B cell (primary cell): ENCODE measurements at regions not wholly inside any gene's neighbourhood (a gene's known extent, or its start where the extent isn't known, plus 50 kb on each side); places are given as distances from the start of the nearest gene placed in this dataset.

Source experiments
- ATAC-seq: fragments of 200-7000 bp; cut with Tn5 transposase; one replicate; pipeline ENCODE4 v1.10.0; 2021; ENCODE audit warnings: low read depth, mild to moderate bottlenecking, moderate number of reproducible peaks, moderate library complexity
- CTCF ChIA-PET: fragments of 350-600 bp; sonication (Branson Sonifier 250); formaldehyde crosslinking; loops from one replicate; lab custom pipeline; 2021; ENCODE audit warnings: antibody characterized with exemption, inconsistent platforms; lab: Charles Lee
- POLR2A ChIA-PET: fragments of 350-600 bp; sonication (Branson Sonifier 250); formaldehyde crosslinking; loops from one replicate; lab custom pipeline; 2021; ENCODE audit warnings: antibody characterized with exemption; lab: Charles Lee
- DNase-seq: peaks from one replicate; pipeline ENCODE4 v3.0.0; 2013
- H2AFZ ChIP-seq: 2 replicates; pipeline ENCODE4 v1.6.1; 2012; ENCODE audit warnings: mild to moderate bottlenecking, low read depth, low read length; ENCODE audit not compliant: insufficient read depth, poor library complexity, severe bottlenecking
- H3K27ac ChIP-seq, 2 donors: 1 replicate in 1 of 2; 2 replicates in 1 of 2; pipeline ENCODE4 v1.5.1; 2012 to 2013; ENCODE audit warnings: low read length in 2 of 2, mild to moderate bottlenecking in 2 of 2, moderate library complexity in 1 of 2
- H3K27me3 ChIP-seq, 4 experiments: fragments of 200-600 bp in 1 of 4; sonication (generic) in 1 of 4; replicated peaks in 1 of 4; 1 replicate in 2 of 4; 2 replicates in 2 of 4; pipeline versions ENCODE4 v1.6.1 to v1.7.0; 2013 to 2016; ENCODE audit warnings: low read length in 3 of 4, mild to moderate bottlenecking in 2 of 4, mixed read lengths in 1 of 4, moderate library complexity in 1 of 4; ENCODE audit not compliant: insufficient read depth in 4 of 4, control insufficient read depth in 3 of 4; ENCODE audit errors: control extremely low read depth in 1 of 4
- H3K36me3 ChIP-seq, 2 experiments: replicated peaks in 1 of 2; 1 replicate in 1 of 2; 2 replicates in 1 of 2; pipeline versions ENCODE4 v1.6.1 to v1.7.1; 2013; ENCODE audit warnings: low read length in 1 of 2; ENCODE audit not compliant: insufficient read depth in 2 of 2, control insufficient read depth in 1 of 2; ENCODE audit errors: control extremely low read depth in 1 of 2, extremely low read depth in 1 of 2
- H3K4me1 ChIP-seq, 2 donors: fragments of 200-600 bp in 1 of 2; sonication (generic) in 1 of 2; 1 replicate in 1 of 2; 2 replicates in 1 of 2; pipeline versions ENCODE4 v1.5.1 to v1.6.1; 2013 to 2017; ENCODE audit warnings: low read length in 2 of 2; ENCODE audit not compliant: control insufficient read depth in 2 of 2, insufficient read depth in 2 of 2
- H3K4me2 ChIP-seq: replicated peaks from 2 replicates; pipeline ENCODE3; 2012; ENCODE audit warnings: mild to moderate bottlenecking, low read depth, low read length; ENCODE audit not compliant: poor library complexity, severe bottlenecking
- H3K4me3 ChIP-seq, 5 experiments: fragments of 200-600 bp in 1 of 5; sonication (generic) in 1 of 5; 1 replicate in 3 of 5; 2 replicates in 2 of 5; pipeline versions ENCODE4 v1.5.1 to v1.7.0; 2011 to 2016; ENCODE audit warnings: low read length in 4 of 5, mild to moderate bottlenecking in 4 of 5, low read depth in 2 of 5, control low read depth in 1 of 5, moderate library complexity in 1 of 5; ENCODE audit not compliant: insufficient read depth in 1 of 5; ENCODE audit errors: control extremely low read depth in 1 of 5, extremely low read depth in 1 of 5
- H3K79me2 ChIP-seq: fragments of 200-600 bp; sonication (generic); one replicate; pipeline ENCODE4 v1.6.0; 2016; ENCODE audit warnings: low read length; ENCODE audit not compliant: control insufficient read depth, insufficient read depth
- H3K9ac ChIP-seq: fragments of 200-600 bp; sonication (generic); 2 replicates; pipeline ENCODE4 v1.6.1; 2017; ENCODE audit warnings: mild to moderate bottlenecking, low read length, moderate library complexity
- H3K9me3 ChIP-seq, 3 donors: one replicate each; pipeline versions ENCODE4 v1.6.1 to v1.7.1; 2013; ENCODE audit warnings: low read length in 2 of 3; ENCODE audit not compliant: control insufficient read depth in 2 of 3, insufficient read depth in 1 of 3; ENCODE audit errors: control extremely low read depth in 1 of 3
- H4K20me1 ChIP-seq: 2 replicates; pipeline ENCODE4 v1.6.0; 2012; ENCODE audit warnings: mild to moderate bottlenecking, low read length; ENCODE audit not compliant: insufficient read depth, control insufficient read depth, poor library complexity, severe bottlenecking
- H3K27ac Mint-ChIP-seq: one replicate; pipeline ENCODE4 v1.8.0; 2021; ENCODE audit warnings: mixed read lengths
- H3K27me3 Mint-ChIP-seq: one replicate; pipeline ENCODE4 v1.8.0; 2021; ENCODE audit warnings: mixed read lengths
- H3K4me1 Mint-ChIP-seq: one replicate; pipeline ENCODE4 v1.8.0; 2021; ENCODE audit warnings: mixed read lengths
- H3K4me3 Mint-ChIP-seq: one replicate; pipeline ENCODE4 v1.8.0; 2021; ENCODE audit warnings: mixed read lengths
- H3K9me3 Mint-ChIP-seq: one replicate; pipeline ENCODE4 v1.8.0; 2022; ENCODE audit warnings: mixed read lengths; ENCODE audit not compliant: insufficient read depth
- CTCF ChIP-seq: fragments of 200-600 bp; IDR thresholded peaks from one replicate; pipeline ENCODE4 v1.8.0; 2022; ENCODE audit warnings: antibody characterized with exemption, mild to moderate bottlenecking
- EZH2 ChIP-seq: IDR thresholded peaks from 2 replicates; pipeline ENCODE4 v1.6.1; 2012; ENCODE audit warnings: borderline replicate concordance, low read depth, mild to moderate bottlenecking, moderate library complexity, low read length; ENCODE audit not compliant: insufficient read depth, poor library complexity, severe bottlenecking
- WGBS: methylation state at CpG from one replicate; pipeline ENCODE4 v1.1.5; 2013; ENCODE audit warnings: missing lambda C conversion rate; ENCODE audit not compliant: insufficient coverage; 5-methylcytosine and 5-hydroxymethylcytosine counted together
- intact Hi-C: fragments of 100-400 bp; cut with micrococcal nuclease; formaldehyde crosslinking; loops from one replicate; pipeline ENCODE4 v1.10.0; 2022

- ChIA-PET POLR2A (no interaction called here), CTCF (no interaction called here)
- no peak for DNase-seq
- Histone ChIP-seq H3K9ac (no peak overlapping the region), H2AFZ (no peak overlapping the region), H3K27ac (no peak overlapping the region), H3K36me3 (no peaks in the 10 kb centered on the region), H3K4me1 (no peaks in the 10 kb centered on the region), H3K9me3 (peaks cover 0 to 6% (median 0%) of the 10 kb centered on the region in 3 donors), H3K79me2 (no peaks in the 10 kb centered on the region), H3K4me2 (no peak overlapping the region), H3K4me3 (no peak overlapping the region), H3K27me3 (no peaks in the 10 kb centered on the region), H4K20me1 (no peaks in the 10 kb centered on the region)
- H3K4me3 Mint-ChIP-seq: no peak overlapping the region
- ATAC-seq: no peak
- TF ChIP-seq CTCF: no peak
- no peak for TF ChIP-seq EZH2
- no peaks in the 10 kb centered on the region for H3K9me3 Mint-ChIP-seq
- 90% methylated on average over 27 of the region's 27 CpGs for WGBS
- no peak overlapping the region for H3K27ac Mint-ChIP-seq
- H3K4me1 Mint-ChIP-seq: no peaks in the 10 kb centered on the region
- intact Hi-C loops: no loop called here
- peaks cover 9% of the 10 kb centered on the region for H3K27me3 Mint-ChIP-seq
Observed at GRCh38 chr1:4599951-4600481, 54.4 kb upstream of the AJAP1 start.

DNA sequence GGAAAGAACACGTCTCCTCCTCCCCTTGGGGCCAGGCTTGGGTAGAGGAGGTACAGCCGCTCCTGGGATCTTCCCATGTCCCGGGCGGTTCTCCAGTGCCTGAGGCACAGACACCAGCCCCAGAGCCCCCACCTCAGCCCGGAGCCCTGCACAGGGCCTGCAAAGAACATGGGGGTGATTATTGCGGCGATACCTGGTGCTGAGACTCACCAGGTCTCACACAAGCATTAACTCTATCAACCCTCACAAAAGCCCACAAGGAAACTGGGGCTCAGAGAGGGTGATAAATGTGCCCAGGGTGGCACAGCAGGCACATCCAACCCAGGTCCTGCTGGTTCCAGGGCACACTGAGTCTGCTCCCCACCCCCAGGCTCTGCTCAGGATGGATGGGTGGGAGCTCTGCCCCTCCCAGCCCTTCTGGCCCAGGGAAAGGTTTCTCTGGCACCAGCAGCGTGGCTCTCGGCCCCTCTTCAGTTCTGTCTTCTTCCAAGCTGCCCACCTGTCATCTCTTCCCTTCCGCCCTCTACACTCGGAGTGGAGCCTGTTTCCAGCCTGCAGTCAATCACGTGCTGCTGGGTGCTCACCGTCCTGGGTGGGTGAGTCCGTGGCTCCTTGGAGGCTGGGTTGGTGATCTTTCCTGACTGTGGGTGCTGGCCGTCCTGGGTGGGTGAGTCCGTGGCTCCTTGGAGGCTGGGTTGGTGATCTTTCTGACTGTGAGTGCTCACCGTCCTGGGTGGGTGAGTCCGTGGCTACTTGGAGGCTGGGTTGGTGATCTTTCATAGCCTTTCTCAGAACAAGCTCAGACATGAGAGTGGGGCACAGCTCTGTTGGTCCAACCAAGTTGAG lies 53.6 kb upstream of the AJAP1 start:
- Histone ChIP-seq H3K27me3 (no peaks in the 10 kb centered on the region), H3K36me3 (no peaks in the 10 kb centered on the region), H2AFZ (no peak overlapping the region), H3K27ac (no peak overlapping the region), H3K9ac (no peak overlapping the region), H3K4me3 (no peak overlapping the region), H4K20me1 (no peaks in the 10 kb centered on the region), H3K9me3 (peaks cover 0 to 7% (median 0%) of the 10 kb centered on the region in 3 donors), H3K79me2 (no peaks in the 10 kb centered on the region), H3K4me1 (no peaks in the 10 kb centered on the region), H3K4me2 (no peak overlapping the region)
- ATAC-seq: no peak
- WGBS: 83% methylated on average over 7 of the region's 18 CpGs
- no peak for DNase-seq
- Mint-ChIP-seq H3K27ac (no peak overlapping the region), H3K4me1 (no peaks in the 10 kb centered on the region), H3K4me3 (no peak overlapping the region), H3K27me3 (peaks cover 12% of the 10 kb centered on the region), H3K9me3 (no peaks in the 10 kb centered on the region)
- no peak for TF ChIP-seq EZH2
- intact Hi-C loops: no loop called here
- CTCF ChIA-PET: no interaction called here
- POLR2A ChIA-PET: no interaction called here
